ENCODE measurements at regions not wholly inside any gene's neighbourhood (a gene's known extent, or its start where the extent isn't known, plus 50 kb on each side); places are given as distances from the start of the nearest gene placed in this dataset.

DNA sequence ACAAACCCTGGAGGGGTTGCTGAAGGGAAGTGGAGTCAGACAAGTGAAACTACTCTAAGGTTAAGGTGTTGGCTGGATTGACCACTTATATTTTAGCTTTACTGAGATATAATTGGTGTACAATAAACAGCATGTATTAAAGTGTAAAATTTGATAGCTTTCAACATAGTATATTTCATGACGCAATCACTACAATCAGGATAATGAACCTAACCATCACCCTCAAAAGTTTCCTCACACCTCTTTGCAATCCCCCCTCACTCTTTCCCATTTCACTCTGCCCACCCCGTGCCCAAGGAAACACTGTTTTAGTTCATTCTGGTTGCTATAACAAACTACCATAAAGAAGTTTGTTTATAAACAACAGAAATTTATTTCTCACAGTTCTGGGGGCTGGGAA, 508.0 kb downstream of the FGF9 start:
- TF ChIP-seq, protein P1, sequence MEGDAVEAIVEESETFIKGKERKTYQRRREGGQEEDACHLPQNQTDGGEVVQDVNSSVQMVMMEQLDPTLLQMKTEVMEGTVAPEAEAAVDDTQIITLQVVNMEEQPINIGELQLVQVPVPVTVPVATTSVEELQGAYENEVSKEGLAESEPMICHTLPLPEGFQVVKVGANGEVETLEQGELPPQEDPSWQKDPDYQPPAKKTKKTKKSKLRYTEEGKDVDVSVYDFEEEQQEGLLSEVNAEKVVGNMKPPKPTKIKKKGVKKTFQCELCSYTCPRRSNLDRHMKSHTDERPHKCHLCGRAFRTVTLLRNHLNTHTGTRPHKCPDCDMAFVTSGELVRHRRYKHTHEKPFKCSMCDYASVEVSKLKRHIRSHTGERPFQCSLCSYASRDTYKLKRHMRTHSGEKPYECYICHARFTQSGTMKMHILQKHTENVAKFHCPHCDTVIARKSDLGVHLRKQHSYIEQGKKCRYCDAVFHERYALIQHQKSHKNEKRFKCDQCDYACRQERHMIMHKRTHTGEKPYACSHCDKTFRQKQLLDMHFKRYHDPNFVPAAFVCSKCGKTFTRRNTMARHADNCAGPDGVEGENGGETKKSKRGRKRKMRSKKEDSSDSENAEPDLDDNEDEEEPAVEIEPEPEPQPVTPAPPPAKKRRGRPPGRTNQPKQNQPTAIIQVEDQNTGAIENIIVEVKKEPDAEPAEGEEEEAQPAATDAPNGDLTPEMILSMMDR (IDR thresholded peaks at IDR 0.05): no peak
- no peak for TF ChIP-seq POLR2A (IDR thresholded peaks at IDR 0.05)

All from testis (tissue), 2 donors.